NCI-H187 (cell line): ENCODE measurements at regions not wholly inside any gene's neighbourhood (a gene's known extent, or its start where the extent isn't known, plus 50 kb on each side); places are given as distances from the start of the nearest gene placed in this dataset.

ENCODE experiments used
- DNase-seq, 2 experiments: peaks; one replicate each; lab custom pipeline; 2025; lab: John Stamatoyannopoulos, UW

GRCh38 chr7:35581605-35582210, 113.2 kb downstream of the HERPUD2 start:
- no peak for DNase-seq

GRCh38 chr7:35576031-35576573, 118.8 kb downstream of the HERPUD2 start:
- no peak for DNase-seq

DNA sequence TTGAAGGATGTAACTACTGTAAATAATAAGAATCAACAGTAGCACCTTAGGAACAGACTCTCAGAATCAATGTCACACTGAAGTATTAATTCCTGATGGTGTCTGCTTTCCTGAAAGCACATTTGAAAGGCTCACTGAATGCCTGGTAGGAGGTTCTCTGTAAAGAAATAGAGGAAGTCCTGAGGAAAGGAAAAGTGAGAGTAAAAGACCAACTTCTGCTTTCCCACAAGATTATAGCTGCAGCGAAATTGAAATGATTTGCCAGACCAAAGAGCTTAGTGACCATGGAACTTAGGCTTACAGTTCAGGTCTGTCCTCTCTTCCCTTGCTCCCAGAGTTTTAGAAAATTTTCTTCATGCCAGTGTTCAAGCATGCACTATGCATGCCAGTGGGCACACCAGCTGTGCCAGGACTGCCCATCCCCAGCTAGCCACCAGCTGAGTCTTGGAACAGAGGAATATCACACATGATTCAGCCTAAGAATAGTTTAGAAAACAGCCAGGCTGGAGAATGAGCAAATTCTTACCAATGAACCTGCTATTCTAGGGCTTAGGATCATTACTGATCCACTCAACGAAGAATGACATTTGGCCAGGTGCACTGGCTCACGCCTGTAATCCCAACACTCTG, 123.2 kb downstream of the HERPUD2 start:
- DNase-seq, result no peak

DNA sequence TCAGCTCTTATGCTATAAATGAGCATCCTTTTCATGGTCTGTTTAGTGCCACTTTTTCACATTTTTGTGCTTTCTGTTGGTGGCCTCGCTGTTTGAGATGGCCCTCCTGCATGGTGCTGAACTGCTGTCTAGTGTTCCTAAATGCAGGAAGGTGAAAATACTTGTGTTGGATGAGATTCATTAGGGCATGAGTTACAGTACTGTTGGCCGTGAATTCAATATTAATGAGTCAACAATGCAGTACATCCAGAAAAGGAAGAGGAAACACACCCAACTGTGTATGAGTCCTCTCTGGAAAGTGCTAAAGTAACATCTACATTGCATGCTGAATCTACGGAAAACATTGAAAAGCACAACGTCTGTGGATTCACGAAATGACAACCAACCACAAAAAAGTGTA, 124.0 kb downstream of the HERPUD2 start:
- DNase-seq, result no peak

- DNase-seq, result no peak
These were observed 129.0 kb downstream of the HERPUD2 start for GRCh38 chr7:35565927-35566326.

GRCh38 chr7:35558841-35559240, 136.1 kb downstream of the HERPUD2 start:
- DNase-seq, result no peak

DNA sequence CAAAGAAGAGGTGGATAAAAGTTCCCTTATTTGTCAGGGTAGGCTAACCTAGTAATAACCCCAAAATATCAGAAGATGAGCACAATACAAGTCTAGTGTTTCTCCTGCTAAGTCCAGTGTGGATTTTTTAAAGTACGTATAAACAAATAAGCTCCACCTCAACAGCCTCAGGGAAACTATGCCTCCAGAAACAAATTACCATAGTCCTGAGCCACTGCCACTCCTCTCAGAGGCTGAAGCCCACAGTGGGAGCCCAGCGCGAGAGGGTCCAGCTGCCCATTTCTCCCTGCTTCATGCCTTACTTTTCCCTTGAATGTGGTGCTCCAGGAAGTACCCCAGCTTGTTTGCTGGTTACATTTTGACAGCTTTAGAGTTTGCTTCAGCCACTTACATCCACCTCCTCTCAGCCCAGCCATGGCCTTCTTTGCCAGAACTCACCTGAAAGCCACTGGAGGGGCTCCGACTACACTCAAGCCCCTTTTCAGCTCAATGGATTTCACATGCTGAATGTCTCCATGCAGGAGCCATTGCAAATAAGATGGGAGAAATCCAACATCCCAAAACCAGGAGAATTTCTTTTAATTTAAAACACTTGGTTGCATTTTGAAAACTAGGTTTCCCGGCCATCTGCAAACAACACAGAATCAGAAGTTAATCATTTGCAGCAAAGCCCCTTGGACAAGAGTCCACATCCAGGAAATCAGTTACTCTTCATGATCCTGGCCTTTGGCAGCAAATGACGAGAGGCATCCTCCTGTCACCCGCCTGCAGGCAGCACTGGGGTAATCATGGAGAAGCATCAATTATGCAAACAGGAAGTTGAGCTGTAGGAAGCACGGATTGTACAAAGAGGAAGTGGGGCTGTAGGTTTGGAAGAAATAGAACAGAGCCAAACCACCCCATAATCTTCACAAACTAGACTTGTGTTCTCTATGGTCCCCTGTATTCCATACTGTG, 138.1 kb downstream of the HERPUD2 start:
- no peak for DNase-seq

DNA sequence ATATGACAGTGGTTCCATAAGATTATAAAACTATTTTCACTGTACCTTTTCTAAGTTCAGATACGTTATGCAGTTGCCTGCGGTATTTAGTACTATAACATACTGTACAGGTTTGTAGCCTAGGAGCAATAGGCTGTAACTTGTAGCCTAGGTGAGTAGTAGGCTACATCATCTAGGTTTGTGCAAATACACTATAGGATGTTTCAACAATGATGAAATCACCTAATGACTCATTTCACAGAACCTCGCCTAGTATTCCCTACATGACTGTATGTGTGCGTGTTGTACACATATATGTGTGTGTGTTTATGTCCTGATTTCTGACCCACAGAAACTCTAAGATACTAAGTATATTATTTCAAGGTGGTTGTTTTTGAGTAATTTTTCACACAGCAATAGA, 139.0 kb downstream of the HERPUD2 start:
- DNase-seq, result no peak

DNA sequence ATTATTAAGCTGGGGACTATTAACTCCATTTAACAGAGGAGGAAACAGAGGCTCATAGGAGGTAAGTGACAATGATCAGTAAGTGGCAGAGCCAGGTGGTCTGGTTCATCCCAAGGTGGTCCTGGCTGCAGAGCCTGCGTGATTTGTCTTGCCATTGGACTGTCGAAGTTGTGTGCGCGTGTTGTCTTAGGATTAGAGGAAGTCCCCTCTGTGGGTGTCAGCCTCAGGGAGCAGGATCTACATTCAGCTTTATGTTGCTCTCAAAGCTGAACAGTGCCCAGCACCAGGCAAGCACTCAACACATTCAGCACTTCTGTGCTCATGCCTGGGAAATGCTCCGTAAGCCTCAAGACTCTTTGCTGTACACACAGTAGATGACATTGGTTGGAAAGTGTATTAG, 139.5 kb downstream of the HERPUD2 start:
- no peak for DNase-seq

- DNase-seq, result no peak
These were observed 141.4 kb downstream of the HERPUD2 start for GRCh38 chr7:35553519-35553918.

- DNase-seq, result no peak
These were observed 142.2 kb downstream of the HERPUD2 start for GRCh38 chr7:35552691-35553090.

DNA sequence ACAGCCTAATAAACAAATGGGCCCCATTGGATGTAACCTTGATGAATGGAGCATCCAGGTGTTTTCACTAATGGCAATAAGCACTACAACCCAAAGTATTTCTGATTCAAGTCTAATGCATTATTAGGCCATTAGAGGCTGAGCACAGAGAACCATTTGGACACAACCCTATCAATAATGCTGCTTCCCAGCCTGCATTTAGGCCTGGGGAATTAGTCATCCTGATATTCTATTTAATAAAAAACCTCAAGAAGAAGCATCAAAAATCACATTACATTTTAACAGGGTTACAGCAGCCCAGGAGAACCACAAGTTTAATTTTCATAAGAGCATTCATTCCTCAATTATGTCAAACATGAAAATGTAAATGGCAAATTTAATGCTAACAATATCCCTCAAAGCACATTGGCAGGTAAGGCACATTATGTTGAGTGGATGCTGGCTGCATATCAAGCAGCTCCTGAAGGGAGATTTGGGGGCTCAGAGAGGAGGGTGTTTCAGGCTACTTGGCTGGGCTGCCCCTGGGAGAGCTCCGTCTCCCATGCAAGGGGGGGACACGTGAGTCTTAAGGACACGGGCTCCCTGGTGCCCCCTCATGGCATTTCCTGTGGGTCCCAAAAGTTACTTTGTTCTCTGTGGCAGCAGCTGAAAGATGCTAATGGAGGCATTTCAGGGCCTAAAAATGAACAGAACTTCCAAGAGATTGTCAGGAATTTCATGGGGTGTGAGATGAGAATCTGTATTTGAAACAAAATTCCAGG, 143.4 kb downstream of the HERPUD2 start:
- DNase-seq, result no peak

DNA sequence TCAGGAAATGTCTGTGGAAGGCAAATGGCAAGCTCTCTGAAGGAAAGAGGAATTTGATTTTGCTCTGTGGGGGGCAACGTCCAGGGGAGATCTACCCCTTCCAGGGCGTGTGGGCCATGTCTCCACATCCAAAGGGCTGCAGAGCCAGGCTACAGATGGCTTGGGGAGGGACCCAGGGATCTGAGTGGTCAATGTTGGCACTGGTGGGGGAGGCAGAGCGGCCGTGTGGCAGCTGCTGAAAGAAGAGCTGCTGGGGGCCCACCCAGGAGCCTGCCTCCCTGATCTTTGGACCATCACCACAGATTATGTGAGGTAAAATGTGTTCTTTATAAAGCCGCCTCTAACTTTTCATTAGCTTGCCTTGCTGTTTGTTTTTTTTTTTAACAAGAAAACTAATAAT, 144.1 kb downstream of the HERPUD2 start:
- DNase-seq, result no peak

GRCh38 chr7:35549781-35550180, 145.2 kb downstream of the HERPUD2 start:
- DNase-seq, result no peak

DNA sequence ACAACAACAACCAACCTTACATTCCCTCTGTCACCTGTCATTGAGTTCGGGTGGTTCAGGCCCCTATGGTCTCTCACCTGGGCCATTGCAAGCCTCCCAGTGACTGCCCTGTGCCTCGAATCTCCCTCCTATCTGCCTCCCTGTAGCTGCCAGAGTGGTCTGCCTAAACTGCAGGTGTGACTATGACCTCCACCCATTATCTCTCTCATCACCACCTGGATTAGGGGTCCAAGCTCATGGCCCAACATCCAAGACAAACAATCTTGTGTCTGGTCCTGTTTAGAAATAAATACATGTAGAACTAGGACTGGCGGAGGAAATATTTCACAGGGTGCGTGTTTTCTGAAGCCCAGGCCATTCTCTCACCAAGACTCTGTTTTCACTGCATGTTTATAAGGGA, 146.6 kb downstream of the HERPUD2 start:
- no peak for DNase-seq

- DNase-seq, result no peak
These were observed 148.1 kb downstream of the HERPUD2 start for GRCh38 chr7:35546691-35547429.

- DNase-seq, result no peak
These were observed 149.1 kb downstream of the HERPUD2 start for GRCh38 chr7:35545831-35546230.

- DNase-seq, result no peak
These were observed 150.8 kb downstream of the HERPUD2 start for GRCh38 chr7:35544028-35544742.

GRCh38 chr7:35537067-35538023, 157.6 kb downstream of the HERPUD2 start:
- peak; percentile 30 to 38 for DNase-seq
